ENCODE measurements at regions not wholly inside any gene's neighbourhood (a gene's known extent, or its start where the extent isn't known, plus 50 kb on each side); places are given as distances from the start of the nearest gene placed in this dataset.

DNA sequence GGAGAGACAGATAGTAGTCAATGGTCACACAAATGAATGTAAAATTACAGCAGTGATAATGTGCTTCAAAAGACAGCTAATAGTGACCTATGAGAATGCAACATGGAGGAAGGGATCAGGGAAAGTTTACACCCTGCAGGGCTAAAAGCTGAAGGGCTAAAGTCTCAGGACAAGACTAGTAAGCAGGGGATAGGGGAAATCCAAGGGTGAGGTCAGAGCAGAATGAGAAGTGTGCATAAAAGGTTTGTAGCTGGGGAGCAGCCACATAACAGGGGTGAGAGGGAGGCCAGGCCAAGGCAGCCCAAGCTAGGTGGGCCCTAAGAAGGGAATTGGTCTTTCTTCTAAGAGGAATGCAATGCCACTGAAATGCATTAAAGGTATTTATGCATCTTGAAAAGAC lies 746.3 kb downstream of the SATB2 start:
- no peak for TF ChIP-seq POLR2A (IDR thresholded peaks at IDR 0.05)
- TF ChIP-seq, protein P1, sequence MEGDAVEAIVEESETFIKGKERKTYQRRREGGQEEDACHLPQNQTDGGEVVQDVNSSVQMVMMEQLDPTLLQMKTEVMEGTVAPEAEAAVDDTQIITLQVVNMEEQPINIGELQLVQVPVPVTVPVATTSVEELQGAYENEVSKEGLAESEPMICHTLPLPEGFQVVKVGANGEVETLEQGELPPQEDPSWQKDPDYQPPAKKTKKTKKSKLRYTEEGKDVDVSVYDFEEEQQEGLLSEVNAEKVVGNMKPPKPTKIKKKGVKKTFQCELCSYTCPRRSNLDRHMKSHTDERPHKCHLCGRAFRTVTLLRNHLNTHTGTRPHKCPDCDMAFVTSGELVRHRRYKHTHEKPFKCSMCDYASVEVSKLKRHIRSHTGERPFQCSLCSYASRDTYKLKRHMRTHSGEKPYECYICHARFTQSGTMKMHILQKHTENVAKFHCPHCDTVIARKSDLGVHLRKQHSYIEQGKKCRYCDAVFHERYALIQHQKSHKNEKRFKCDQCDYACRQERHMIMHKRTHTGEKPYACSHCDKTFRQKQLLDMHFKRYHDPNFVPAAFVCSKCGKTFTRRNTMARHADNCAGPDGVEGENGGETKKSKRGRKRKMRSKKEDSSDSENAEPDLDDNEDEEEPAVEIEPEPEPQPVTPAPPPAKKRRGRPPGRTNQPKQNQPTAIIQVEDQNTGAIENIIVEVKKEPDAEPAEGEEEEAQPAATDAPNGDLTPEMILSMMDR (IDR thresholded peaks at IDR 0.05): no peak
